ENCODE measurements at regions not wholly inside any gene's neighbourhood (a gene's known extent, or its start where the extent isn't known, plus 50 kb on each side); places are given as distances from the start of the nearest gene placed in this dataset.

GRCh38 chr4:53784112-53784511 lies 192.8 kb upstream of the LNX1 start:
- H3K27me3 Mint-ChIP-seq = peaks cover 6% of the 10 kb centered on the region
- H3K27ac Mint-ChIP-seq = no peak overlapping the region
- H3K9me3 Mint-ChIP-seq (ENCODE audit: low read depth) = no peaks in the 10 kb centered on the region
- H3K36me3 Mint-ChIP-seq (ENCODE audit: insufficient read depth) = no peaks in the 10 kb centered on the region
- no peak for TF ChIP-seq CTCF (IDR thresholded peaks at IDR 0.05; ENCODE audit: unreplicated experiment)
- peaks cover 6% of the 10 kb centered on the region for H3K4me1 Mint-ChIP-seq (ENCODE audit: low read depth)
- H3K4me3 Mint-ChIP-seq (ENCODE audit: low read depth) = no peak overlapping the region
- DNase-seq (ENCODE audit: low spot score, unreplicated experiment) = no peak

- Mint-ChIP-seq H3K9me3 (ENCODE audit: low read depth) (no peaks in the 10 kb centered on the region), H3K4me3 (ENCODE audit: low read depth) (no peak overlapping the region), H3K27ac (no peak overlapping the region), H3K4me1 (ENCODE audit: low read depth) (peaks cover 6% of the 10 kb centered on the region), H3K36me3 (ENCODE audit: insufficient read depth) (no peaks in the 10 kb centered on the region), H3K27me3 (peaks cover 4% of the 10 kb centered on the region)
- no peak for DNase-seq (ENCODE audit: low spot score, unreplicated experiment)
- TF ChIP-seq CTCF (IDR thresholded peaks at IDR 0.05; ENCODE audit: unreplicated experiment) = no peak
These were observed 192.0 kb upstream of the LNX1 start for GRCh38 chr4:53783208-53783859.

- Mint-ChIP-seq H3K36me3 (ENCODE audit: insufficient read depth) (no peaks in the 10 kb centered on the region), H3K9me3 (ENCODE audit: low read depth) (no peaks in the 10 kb centered on the region), H3K4me1 (ENCODE audit: low read depth) (peaks cover 9% of the 10 kb centered on the region), H3K27me3 (peaks cover 4% of the 10 kb centered on the region), H3K27ac (peak overlapping the region; percentile 43), H3K4me3 (ENCODE audit: low read depth) (no peak overlapping the region)
- DNase-seq (ENCODE audit: low spot score, unreplicated experiment) = no peak
- no peak for TF ChIP-seq CTCF (IDR thresholded peaks at IDR 0.05; ENCODE audit: unreplicated experiment)
These were observed 191.2 kb upstream of the LNX1 start for GRCh38 chr4:53782458-53782845.

GRCh38 chr4:53781629-53782457 lies 190.6 kb upstream of the LNX1 start:
- Mint-ChIP-seq H3K4me3 (ENCODE audit: low read depth) (no peak overlapping the region), H3K9me3 (ENCODE audit: low read depth) (no peaks in the 10 kb centered on the region), H3K36me3 (ENCODE audit: insufficient read depth) (no peaks in the 10 kb centered on the region), H3K27me3 (peaks cover 4% of the 10 kb centered on the region), H3K4me1 (ENCODE audit: low read depth) (peaks cover 9% of the 10 kb centered on the region), H3K27ac (no peak overlapping the region)
- TF ChIP-seq CTCF (IDR thresholded peaks at IDR 0.05; ENCODE audit: unreplicated experiment) = no peak
- no peak for DNase-seq (ENCODE audit: low spot score, unreplicated experiment)

- H3K36me3 Mint-ChIP-seq (ENCODE audit: insufficient read depth) = no peaks in the 10 kb centered on the region
- no peaks in the 10 kb centered on the region for H3K9me3 Mint-ChIP-seq (ENCODE audit: low read depth)
- DNase-seq (ENCODE audit: low spot score, unreplicated experiment) = no peak
- no peak overlapping the region for H3K4me3 Mint-ChIP-seq (ENCODE audit: low read depth)
- no peak overlapping the region for H3K27ac Mint-ChIP-seq
- H3K4me1 Mint-ChIP-seq (ENCODE audit: low read depth) = peaks cover 9% of the 10 kb centered on the region
- peaks cover 4% of the 10 kb centered on the region for H3K27me3 Mint-ChIP-seq
- no peak for TF ChIP-seq CTCF (IDR thresholded peaks at IDR 0.05; ENCODE audit: unreplicated experiment)
These were observed 189.6 kb upstream of the LNX1 start for GRCh38 chr4:53780736-53781400.
